ENCODE measurements at regions not wholly inside any gene's neighbourhood (a gene's known extent, or its start where the extent isn't known, plus 50 kb on each side); places are given as distances from the start of the nearest gene placed in this dataset.
A peak's percentile ranks its signal among the peaks of the same experiment; 100 is the strongest.

DNA sequence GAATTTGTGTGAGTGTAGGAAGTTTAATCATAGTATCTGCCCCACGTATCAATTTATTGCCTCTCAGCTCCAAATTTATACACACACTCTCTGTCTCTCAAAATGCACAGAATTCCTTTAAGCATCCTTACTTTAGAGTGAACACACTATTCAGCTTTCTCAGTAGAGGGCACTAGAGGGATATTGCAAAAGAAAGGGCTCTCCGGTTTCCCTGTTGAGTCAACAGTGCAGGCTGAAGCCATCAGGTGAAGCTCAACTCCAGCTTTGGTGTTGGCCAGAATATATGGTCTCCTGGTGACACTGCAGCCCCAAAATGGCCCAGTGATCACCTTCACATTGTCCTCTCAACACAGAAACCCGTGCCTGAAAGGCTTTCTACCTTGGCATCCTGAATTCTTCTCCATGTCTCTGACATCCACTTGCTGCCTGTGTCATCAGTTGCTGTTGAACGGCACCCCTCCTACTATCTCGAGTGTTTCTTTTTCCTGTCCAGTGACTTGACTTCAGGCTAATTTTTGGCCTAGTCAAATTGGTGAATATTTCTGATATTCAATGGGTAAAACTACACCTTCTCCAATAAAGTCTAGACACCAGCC, 670.5 kb downstream of the GABRG1 start:
- H3K36me3 Mint-ChIP-seq (ENCODE audit: low read depth), result no peaks in the 10 kb centered on the region
- no peaks in the 10 kb centered on the region for H3K4me1 Mint-ChIP-seq (ENCODE audit: low read depth)
- H3K9me3 Mint-ChIP-seq, result peaks cover 48% of the 10 kb centered on the region
- H3K27me3 Mint-ChIP-seq (ENCODE audit: insufficient read depth), result no peaks in the 10 kb centered on the region
- TF ChIP-seq, protein P1, sequence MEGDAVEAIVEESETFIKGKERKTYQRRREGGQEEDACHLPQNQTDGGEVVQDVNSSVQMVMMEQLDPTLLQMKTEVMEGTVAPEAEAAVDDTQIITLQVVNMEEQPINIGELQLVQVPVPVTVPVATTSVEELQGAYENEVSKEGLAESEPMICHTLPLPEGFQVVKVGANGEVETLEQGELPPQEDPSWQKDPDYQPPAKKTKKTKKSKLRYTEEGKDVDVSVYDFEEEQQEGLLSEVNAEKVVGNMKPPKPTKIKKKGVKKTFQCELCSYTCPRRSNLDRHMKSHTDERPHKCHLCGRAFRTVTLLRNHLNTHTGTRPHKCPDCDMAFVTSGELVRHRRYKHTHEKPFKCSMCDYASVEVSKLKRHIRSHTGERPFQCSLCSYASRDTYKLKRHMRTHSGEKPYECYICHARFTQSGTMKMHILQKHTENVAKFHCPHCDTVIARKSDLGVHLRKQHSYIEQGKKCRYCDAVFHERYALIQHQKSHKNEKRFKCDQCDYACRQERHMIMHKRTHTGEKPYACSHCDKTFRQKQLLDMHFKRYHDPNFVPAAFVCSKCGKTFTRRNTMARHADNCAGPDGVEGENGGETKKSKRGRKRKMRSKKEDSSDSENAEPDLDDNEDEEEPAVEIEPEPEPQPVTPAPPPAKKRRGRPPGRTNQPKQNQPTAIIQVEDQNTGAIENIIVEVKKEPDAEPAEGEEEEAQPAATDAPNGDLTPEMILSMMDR (IDR thresholded peaks at IDR 0.05), result peak; percentile 22; the same call in 1 of the 2 replicates
- DNase-seq, result no peak
- H3K4me3 Mint-ChIP-seq, result no peak overlapping the region
- H3K27ac Mint-ChIP-seq, result no peak overlapping the region

GRCh38 chr4:45442466-45442865, 681.4 kb downstream of the GABRG1 start:
- H3K4me1 Mint-ChIP-seq (ENCODE audit: low read depth), result no peaks in the 10 kb centered on the region
- no peaks in the 10 kb centered on the region for H3K27me3 Mint-ChIP-seq (ENCODE audit: insufficient read depth)
- H3K27ac Mint-ChIP-seq, result no peak overlapping the region
- H3K9me3 Mint-ChIP-seq, result peaks cover 15% of the 10 kb centered on the region
- no peak overlapping the region for H3K4me3 Mint-ChIP-seq
- no peak for DNase-seq
- TF ChIP-seq, protein P1 (IDR thresholded peaks at IDR 0.05), result peak; percentile 11; the same call in 1 of the 2 replicates
- H3K36me3 Mint-ChIP-seq (ENCODE audit: low read depth), result no peaks in the 10 kb centered on the region

DNA sequence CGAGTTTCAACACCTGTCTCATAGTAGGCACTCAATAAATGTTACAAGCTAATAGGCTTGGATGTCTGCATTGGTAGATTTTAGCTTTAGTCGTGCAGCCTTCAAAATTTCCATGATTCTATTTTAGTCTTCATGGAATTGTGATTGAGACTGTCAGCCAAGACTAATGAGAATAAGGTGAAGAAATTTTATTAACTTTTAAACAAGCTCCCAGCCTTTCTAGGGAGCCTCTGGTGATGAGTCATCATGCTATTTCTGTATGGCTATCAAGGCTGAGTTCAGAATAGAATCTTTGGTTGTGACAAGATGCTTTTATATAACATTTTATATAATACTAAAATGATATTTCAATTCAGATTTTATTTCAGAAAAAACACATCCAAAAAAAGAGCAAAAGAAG, 685.8 kb downstream of the GABRG1 start:
- H3K27ac Mint-ChIP-seq, result no peak overlapping the region
- TF ChIP-seq, protein P1 (IDR thresholded peaks at IDR 0.05), result no peak

DNA sequence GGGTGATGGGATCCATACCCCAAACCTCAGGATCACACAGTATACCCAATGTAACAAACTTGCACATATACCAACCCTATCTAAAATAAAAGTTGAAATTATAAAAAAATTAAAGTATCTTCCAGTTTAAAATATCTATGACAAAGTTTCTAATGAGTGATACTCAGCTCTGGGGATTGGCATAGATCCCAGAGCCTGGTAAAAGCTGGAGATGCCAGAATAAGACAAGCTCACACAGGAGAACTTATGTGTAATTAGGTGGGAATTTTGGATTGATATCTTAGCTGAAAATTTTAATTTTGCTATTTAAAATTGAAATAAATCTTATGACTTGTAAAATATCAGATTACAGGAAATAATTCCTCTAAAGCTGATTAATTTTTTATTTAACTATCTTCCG, 686.5 kb downstream of the GABRG1 start:
- no peak overlapping the region for H3K27ac Mint-ChIP-seq
- H3K27me3 Mint-ChIP-seq (ENCODE audit: insufficient read depth), result no peaks in the 10 kb centered on the region
- H3K36me3 Mint-ChIP-seq (ENCODE audit: low read depth), result no peaks in the 10 kb centered on the region
- TF ChIP-seq, protein P1 (IDR thresholded peaks at IDR 0.05), result no peak
- no peaks in the 10 kb centered on the region for H3K4me1 Mint-ChIP-seq (ENCODE audit: low read depth)
- DNase-seq, result no peak
- H3K9me3 Mint-ChIP-seq, result peaks cover 11% of the 10 kb centered on the region
- H3K4me3 Mint-ChIP-seq, result no peak overlapping the region

More for the DNA sequence above, 685.8 kb downstream of the GABRG1 start:
- Mint-ChIP-seq H3K4me3 (no peak overlapping the region), H3K36me3 (ENCODE audit: low read depth) (no peaks in the 10 kb centered on the region), H3K4me1 (ENCODE audit: low read depth) (no peaks in the 10 kb centered on the region), H3K9me3 (peaks cover 17% of the 10 kb centered on the region), H3K27me3 (ENCODE audit: insufficient read depth) (no peaks in the 10 kb centered on the region)
- no peak for DNase-seq

- Mint-ChIP-seq H3K4me1 (ENCODE audit: low read depth) (no peaks in the 10 kb centered on the region), H3K27ac (no peak overlapping the region), H3K27me3 (ENCODE audit: insufficient read depth) (no peaks in the 10 kb centered on the region), H3K9me3 (peaks cover 49% of the 10 kb centered on the region), H3K36me3 (ENCODE audit: low read depth) (peaks cover 5% of the 10 kb centered on the region; the same call in 1 of the 2 replicates), H3K4me3 (no peak overlapping the region)
- no peak for DNase-seq
- TF ChIP-seq, protein P1 (IDR thresholded peaks at IDR 0.05), result no peak
Observed at GRCh38 chr4:45425135-45425534, 698.7 kb downstream of the GABRG1 start.

Data from HFFc6 (cell line).